ENCODE measurements at regions not wholly inside any gene's neighbourhood (a gene's known extent, or its start where the extent isn't known, plus 50 kb on each side); places are given as distances from the start of the nearest gene placed in this dataset.

- no peak for TF ChIP-seq CTCF (IDR thresholded peaks at IDR 0.05; ENCODE audit: insufficient read depth, low read depth, low read length, missing control alignments)
- no peak overlapping the region for H3K4me3 ChIP-seq (ENCODE audit: low read length)
- DNase-seq (ENCODE audit: low read depth), result no peak
Measured at GRCh38 chr10:121654021-121654545, 55.8 kb upstream of the FGFR2 start.

- no peak for DNase-seq (ENCODE audit: low read depth)
- no peak overlapping the region for H3K4me3 ChIP-seq (ENCODE audit: low read length)
- no peak for TF ChIP-seq CTCF (IDR thresholded peaks at IDR 0.05; ENCODE audit: insufficient read depth, low read depth, low read length, missing control alignments)
Measured at GRCh38 chr10:121653608-121654007, 55.4 kb upstream of the FGFR2 start.

GRCh38 chr10:121648493-121648892, 50.2 kb upstream of the FGFR2 start:
- TF ChIP-seq CTCF (IDR thresholded peaks at IDR 0.05; ENCODE audit: insufficient read depth, low read depth, low read length, missing control alignments), result no peak
- DNase-seq (ENCODE audit: low read depth), result no peak
- H3K4me3 ChIP-seq (ENCODE audit: low read length), result no peak overlapping the region

- H3K4me3 ChIP-seq (ENCODE audit: low read length), result no peak overlapping the region
- no peak for TF ChIP-seq CTCF (IDR thresholded peaks at IDR 0.05; ENCODE audit: insufficient read depth, low read depth, low read length, missing control alignments)
- DNase-seq (ENCODE audit: low read depth), result no peak
Measured at GRCh38 chr10:121648059-121648458, 49.8 kb upstream of the FGFR2 start.

Measured in epithelial cell of esophagus (primary cell).